GM18505 (cell line): ENCODE measurements at regions not wholly inside any gene's neighbourhood (a gene's known extent, or its start where the extent isn't known, plus 50 kb on each side); places are given as distances from the start of the nearest gene placed in this dataset.
"Not testable (repeated sequence)": the region's sequence is repeated elsewhere in the genome, so short reads cannot be mapped to it uniquely, and the experiment has no call there.

Experiments used
- ATAC-seq: cut with Tn5 transposase; IDR thresholded peaks from one replicate; pipeline ENCODE4 v1.9.1; 2021; ENCODE audit not compliant: unreplicated experiment
- POLR2A ChIP-seq: IDR thresholded peaks from 4 replicates; pipeline ENCODE4 v1.6.1; 2011; ENCODE audit warnings: borderline replicate concordance; ENCODE audit not compliant: insufficient read depth, insufficient read length; ENCODE audit errors: extremely low read depth

- no peak for TF ChIP-seq POLR2A
Measured at GRCh38 chr6:6747371-6747770, 158.9 kb downstream of the LY86 start.

DNA sequence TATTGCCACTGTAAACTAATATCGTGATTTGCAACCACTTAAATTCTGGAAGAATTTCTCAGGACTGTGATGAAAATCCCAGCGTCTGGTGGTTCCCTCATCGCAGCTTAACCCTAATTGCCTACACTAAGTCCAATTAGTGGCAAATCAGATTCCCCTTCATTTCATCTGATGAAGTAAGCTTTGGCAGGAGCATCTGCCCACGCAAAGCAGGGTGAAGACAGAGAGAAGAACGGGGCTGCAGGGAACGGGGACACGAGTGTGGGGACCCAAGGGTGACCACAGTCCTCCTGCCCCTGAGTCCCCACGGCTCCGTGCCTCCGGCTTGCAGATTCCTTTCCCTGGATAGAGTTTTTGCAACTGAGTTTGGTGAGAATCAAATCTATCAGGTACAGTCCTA is 159.5 kb downstream of the LY86 start:
- ATAC-seq = no peak
- no peak for TF ChIP-seq POLR2A

More at GRCh38 chr6:6747371-6747770, 158.9 kb downstream of the LY86 start:
- ATAC-seq = no peak

- no peak for ATAC-seq
- TF ChIP-seq POLR2A = no peak
Measured at GRCh38 chr6:6749702-6750491, 161.4 kb downstream of the LY86 start.

GRCh38 chr6:6750594-6751265 is 162.2 kb downstream of the LY86 start:
- ATAC-seq = no peak
- no peak for TF ChIP-seq POLR2A

DNA sequence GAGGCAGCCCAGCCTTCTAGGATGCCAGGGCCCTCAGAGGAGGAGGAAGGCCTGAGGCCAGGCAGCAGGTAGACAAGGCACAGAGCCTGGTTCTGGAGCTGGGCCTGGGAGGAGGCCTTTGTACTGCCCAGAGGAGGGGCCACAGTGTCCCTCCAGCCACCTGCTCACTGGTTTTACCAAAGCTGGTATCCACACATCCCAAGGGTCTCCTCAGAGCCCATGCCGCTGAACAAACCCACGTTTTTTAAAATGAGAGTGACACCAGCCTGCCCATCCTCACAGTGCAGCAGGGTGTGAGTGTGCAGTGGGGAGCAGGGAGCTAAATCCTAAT is 162.7 kb downstream of the LY86 start:
- TF ChIP-seq POLR2A = no peak
- no peak for ATAC-seq

GRCh38 chr6:6751619-6752023 is 163.1 kb downstream of the LY86 start:
- no peak for ATAC-seq
- no peak for TF ChIP-seq POLR2A

- no peak for TF ChIP-seq POLR2A
- no peak for ATAC-seq
Measured at GRCh38 chr6:6752129-6752528, 163.6 kb downstream of the LY86 start.

GRCh38 chr6:6753301-6753700 is 164.8 kb downstream of the LY86 start:
- no peak for ATAC-seq
- TF ChIP-seq POLR2A = no peak

DNA sequence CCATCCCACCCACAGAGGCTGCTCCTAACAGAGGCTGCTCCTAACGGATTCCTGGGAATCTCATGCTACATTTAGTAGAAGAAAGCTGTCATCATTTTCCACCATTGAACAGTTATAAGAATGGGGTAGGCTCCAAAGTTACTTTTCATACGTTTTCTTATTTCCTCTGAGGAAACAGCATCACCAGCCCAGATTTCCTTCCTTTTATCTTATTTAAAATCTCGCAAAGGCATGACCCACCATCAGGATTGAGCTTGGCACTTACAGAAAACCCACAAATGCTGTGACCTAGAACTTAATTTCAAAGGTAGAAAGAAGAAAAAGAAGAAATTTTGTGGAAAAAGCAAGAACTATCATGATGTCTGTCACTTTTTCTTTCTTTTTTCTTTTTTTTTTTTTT is 168.0 kb downstream of the LY86 start:
- ATAC-seq = no peak
- no peak for TF ChIP-seq POLR2A

DNA sequence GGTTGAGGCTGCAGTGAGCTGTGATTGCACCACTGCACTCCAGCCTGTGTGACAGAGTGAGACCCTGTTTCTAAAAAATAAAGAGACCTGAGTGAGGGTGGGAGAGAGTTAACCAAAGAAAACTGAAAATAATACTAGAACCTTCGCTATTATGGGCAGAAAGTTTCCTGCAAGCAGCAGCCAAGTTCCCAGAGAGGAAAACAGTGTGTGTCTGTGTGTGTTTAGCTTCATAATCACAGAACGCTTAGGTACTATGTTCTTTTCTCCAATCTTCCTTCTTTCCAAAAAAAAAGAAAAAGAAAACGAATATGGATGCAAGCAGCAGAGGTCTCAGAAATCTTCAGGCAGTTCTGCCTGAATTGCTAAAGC is 170.0 kb downstream of the LY86 start:
- ATAC-seq = no peak
- TF ChIP-seq POLR2A = no peak

GRCh38 chr6:6758915-6759654 is 170.6 kb downstream of the LY86 start:
- ATAC-seq = peak; percentile 92
- no peak for TF ChIP-seq POLR2A

GRCh38 chr6:6760002-6760401 is 171.5 kb downstream of the LY86 start:
- no peak for ATAC-seq
- no peak for TF ChIP-seq POLR2A

DNA sequence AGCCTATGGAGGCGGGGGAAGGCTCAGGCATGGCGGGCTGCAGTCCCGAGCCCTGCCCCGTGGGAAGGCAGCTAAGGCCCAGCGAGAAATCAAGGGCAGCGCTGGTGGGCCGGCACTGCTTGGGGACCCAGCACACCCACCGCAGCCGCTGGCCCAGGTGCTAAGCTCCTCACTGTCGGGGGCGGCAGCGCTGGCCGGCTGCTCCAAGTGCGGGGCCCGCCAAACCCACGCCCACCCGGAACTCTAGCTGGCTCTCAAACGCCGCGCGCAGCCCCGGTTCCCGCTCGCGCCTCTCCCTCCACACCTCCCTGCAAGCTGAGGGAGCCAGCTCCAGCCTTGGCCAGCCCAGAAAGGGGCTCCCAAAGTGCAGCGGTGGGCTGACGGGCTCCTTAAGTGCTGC is 174.0 kb downstream of the LY86 start:
- not testable (repeated sequence) for ATAC-seq
